NCI-H1436 treated with DMSO at 0.1 percent for 48 hours (cell line): ENCODE measurements at regions not wholly inside any gene's neighbourhood (a gene's known extent, or its start where the extent isn't known, plus 50 kb on each side); places are given as distances from the start of the nearest gene placed in this dataset.

Experiments
- DNase-seq: peaks from one replicate; lab custom pipeline; 2025; lab: John Stamatoyannopoulos, UW

GRCh38 chr3:89762405-89762804, 655.0 kb downstream of the EPHA3 start:
- DNase-seq, result no peak

GRCh38 chr3:89783341-89783927, 676.0 kb downstream of the EPHA3 start:
- DNase-seq, result no peak

- DNase-seq, result no peak
Measured at GRCh38 chr3:89787485-89787884, 680.1 kb downstream of the EPHA3 start.

- no peak for DNase-seq
Measured at GRCh38 chr3:89787979-89788378, 680.6 kb downstream of the EPHA3 start.

GRCh38 chr3:89795506-89795905, 688.1 kb downstream of the EPHA3 start:
- DNase-seq, result no peak

DNA sequence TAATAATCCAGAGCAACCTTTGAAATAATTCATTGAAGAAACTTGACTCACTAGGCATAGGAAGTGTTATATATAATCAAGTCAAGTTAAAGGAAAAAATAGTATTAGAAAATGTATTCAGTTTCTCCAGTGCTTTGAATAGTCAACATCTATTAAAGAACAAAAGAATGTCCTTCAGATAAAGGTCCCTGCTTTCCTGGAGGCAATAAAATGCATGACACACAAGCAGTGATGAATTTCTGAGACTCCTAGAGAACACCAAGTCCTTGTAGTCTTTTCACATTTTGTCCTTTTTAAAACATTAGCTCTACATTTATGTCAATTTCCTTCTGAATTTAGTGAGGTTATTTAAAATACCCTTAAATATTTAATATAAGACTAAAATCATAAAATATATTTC, 695.5 kb downstream of the EPHA3 start:
- no peak for DNase-seq

DNA sequence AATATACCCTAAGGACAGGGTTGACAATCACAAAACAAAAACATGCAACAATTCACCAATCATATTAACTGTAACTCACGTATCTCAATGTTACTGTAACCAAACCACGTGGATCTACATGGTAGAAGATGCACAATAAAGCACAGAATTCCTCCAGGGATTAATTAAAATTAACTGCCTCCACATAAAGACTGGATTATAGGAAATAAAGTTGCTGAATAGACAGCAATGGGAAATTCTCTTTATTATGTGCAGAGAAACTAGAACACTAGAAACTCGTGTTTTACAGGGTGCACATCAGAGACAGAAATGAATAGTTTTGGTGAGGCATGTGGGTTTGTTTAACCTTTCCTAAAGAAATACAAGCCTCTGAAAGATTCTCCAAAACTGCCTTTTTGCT, 696.3 kb downstream of the EPHA3 start:
- DNase-seq, result no peak

- DNase-seq, result no peak
Measured at GRCh38 chr3:89806166-89806565, 698.7 kb downstream of the EPHA3 start.

- no peak for DNase-seq
Measured at GRCh38 chr3:89808680-89809197, 701.3 kb downstream of the EPHA3 start.

- no peak for DNase-seq
Measured at GRCh38 chr3:89813500-89813899, 706.1 kb downstream of the EPHA3 start.

DNA sequence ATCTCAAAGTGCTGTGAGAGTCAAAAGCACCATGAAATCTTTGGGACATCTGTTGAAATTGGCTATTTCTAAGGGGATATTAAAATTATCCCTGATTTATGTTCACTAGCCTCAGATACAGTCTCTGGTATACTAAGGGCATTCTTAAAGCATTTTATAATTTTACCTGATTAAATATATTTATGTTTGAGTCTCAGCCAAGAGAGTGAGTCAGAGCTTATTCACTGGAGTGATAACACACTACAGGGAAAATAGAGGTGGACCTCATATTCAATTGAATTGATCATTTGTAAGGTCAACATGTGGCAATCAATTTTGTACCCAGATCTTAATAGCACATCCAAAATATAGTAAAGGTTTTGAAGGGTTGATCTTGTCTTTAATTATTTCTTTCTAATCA, 733.6 kb downstream of the EPHA3 start:
- no peak for DNase-seq

DNA sequence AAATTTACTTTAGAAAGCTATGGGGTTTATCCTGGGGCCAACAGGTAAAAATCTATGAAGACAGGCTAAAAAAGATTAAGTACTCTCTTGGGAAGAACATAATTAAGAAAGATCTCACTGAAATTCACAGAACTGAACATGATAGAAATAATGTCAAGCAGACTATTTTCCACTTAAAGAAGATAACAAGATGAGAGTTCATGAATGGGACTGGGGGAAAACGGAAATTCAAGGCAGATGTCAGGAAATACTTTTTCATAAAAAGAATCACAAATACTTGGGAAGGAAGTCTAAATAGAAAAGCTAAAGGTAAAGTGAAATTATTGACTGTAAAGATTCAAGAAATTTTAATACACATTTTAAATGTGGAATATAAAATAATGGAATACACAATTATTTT, 737.6 kb downstream of the EPHA3 start:
- no peak for DNase-seq

- DNase-seq, result no peak
Measured at GRCh38 chr3:89847955-89848354, 740.5 kb downstream of the EPHA3 start.

DNA sequence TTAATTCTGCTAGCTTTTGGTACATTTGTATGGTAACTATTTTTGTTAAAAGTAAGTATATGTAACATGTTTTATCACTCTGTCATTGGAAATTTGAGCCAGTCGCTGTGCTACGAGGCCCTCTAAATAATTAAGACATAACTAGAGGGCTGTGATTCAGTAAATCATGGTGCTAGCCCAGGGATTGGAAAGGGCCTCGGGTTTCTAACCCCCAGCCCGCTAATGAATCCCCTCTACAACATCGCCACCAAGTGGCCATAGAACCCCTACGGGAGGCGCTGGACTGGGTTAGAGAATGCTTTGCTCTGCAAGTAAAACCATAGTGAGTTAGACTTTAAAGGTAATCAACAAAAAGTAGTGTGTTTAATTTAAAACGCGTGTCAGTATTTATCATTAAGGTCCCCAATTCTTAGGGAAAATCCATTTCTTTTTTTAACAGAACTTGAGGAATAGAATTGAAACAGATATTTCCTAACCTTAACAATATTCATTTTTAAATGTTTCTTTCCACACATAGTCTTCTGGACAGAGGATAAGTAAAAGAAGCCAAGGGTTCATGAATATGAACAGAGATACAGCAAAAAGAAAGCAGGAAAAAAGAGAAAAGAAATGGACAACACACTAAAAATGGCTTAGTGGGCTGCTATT, 744.7 kb downstream of the EPHA3 start:
- no peak for DNase-seq

DNA sequence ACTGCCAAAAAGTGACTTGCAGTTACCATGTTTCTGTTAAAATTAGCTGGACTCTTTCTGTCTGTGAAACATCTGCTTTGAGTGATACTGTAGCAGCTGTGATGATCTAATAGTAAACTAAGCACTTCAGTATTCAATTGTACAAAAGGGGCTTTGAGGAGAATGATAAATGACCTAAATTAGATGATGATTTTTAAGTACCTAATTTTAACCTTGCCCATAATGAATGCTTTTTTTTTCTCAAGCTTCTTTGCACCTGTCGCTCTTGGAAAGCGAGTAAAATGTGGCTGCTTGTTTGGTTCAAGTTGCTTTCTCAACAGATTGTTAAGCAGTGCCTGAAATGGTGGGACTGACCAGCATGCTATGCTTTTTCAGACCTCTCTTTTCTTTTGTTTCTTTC, 752.3 kb downstream of the EPHA3 start:
- peak; percentile 87 for DNase-seq

- no peak for DNase-seq
Measured at GRCh38 chr3:89867286-89867685, 759.9 kb downstream of the EPHA3 start.

- no peak for DNase-seq
Measured at GRCh38 chr3:89876116-89876515, 768.7 kb downstream of the EPHA3 start.

GRCh38 chr3:89877230-89877629, 769.8 kb downstream of the EPHA3 start:
- DNase-seq, result no peak

GRCh38 chr3:89889386-89889785, 782.0 kb downstream of the EPHA3 start:
- no peak for DNase-seq

DNA sequence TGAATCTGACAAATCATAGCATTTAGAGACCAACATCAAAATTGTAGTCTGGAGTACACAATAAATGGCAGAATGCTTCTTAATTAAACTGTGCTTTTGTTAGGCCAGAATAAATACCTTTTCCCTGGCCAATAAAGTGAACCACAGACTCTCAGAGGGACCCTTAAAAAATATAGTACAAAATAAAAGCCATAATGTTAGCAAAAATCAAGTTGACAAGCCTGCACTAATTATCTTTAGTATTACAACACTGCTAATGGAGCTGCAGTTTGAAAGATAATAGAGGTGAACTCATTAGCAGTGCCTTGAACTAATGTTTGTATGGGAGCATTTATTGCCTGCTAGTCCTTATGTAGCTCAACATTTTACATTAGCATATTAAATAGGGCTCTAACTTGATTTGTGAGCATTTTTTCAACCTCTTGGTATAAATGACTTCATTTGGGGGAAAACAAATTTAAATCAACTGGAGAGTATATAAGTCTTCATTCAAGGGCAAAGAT, 801.3 kb downstream of the EPHA3 start:
- DNase-seq, result peak; percentile 94

- no peak for DNase-seq
Measured at GRCh38 chr3:89912031-89912430, 804.6 kb downstream of the EPHA3 start.

- DNase-seq, result no peak
Measured at GRCh38 chr3:89923921-89924610, 816.6 kb downstream of the EPHA3 start.

- no peak for DNase-seq
Measured at GRCh38 chr3:89925976-89926375, 818.6 kb downstream of the EPHA3 start.
